NCI-H2171 treated with DMSO at 0.1 percent for 48 hours (cell line): ENCODE measurements at regions not wholly inside any gene's neighbourhood (a gene's known extent, or its start where the extent isn't known, plus 50 kb on each side); places are given as distances from the start of the nearest gene placed in this dataset.
"Not testable (repeated sequence)": the region's sequence is repeated elsewhere in the genome, so short reads cannot be mapped to it uniquely, and the experiment has no call there.

Experiments used
- DNase-seq: peaks from one replicate; lab custom pipeline; 2025; lab: John Stamatoyannopoulos, UW

- DNase-seq = no peak
Observed at GRCh38 chr1:47684964-47685762, 247.3 kb downstream of the FOXD2 start.

- DNase-seq = no peak
Observed at GRCh38 chr1:47685763-47686066, 247.9 kb downstream of the FOXD2 start.

GRCh38 chr1:47686731-47687630 lies 249.1 kb downstream of the FOXD2 start:
- DNase-seq = no peak

- no peak for DNase-seq
Observed at GRCh38 chr1:47687631-47688460, 250.0 kb downstream of the FOXD2 start.

GRCh38 chr1:47688461-47689296 lies 250.8 kb downstream of the FOXD2 start:
- DNase-seq = no peak

- no peak for DNase-seq
Observed at GRCh38 chr1:47689894-47690293, 252.1 kb downstream of the FOXD2 start.

GRCh38 chr1:47690341-47691250 lies 252.8 kb downstream of the FOXD2 start:
- DNase-seq = no peak

- DNase-seq = not testable (repeated sequence)
Observed at GRCh38 chr1:47691293-47691692, 253.4 kb downstream of the FOXD2 start.

- no peak for DNase-seq
Observed at GRCh38 chr1:47692196-47692595, 254.4 kb downstream of the FOXD2 start.

- DNase-seq = no peak
Observed at GRCh38 chr1:47693115-47693514, 255.3 kb downstream of the FOXD2 start.

GRCh38 chr1:47694011-47694890 lies 256.4 kb downstream of the FOXD2 start:
- no peak for DNase-seq

- no peak for DNase-seq
Observed at GRCh38 chr1:47696404-47696736, 258.5 kb downstream of the FOXD2 start.

- DNase-seq = no peak
Observed at GRCh38 chr1:47696737-47697441, 259.0 kb downstream of the FOXD2 start.

GRCh38 chr1:47697616-47698335 lies 259.9 kb downstream of the FOXD2 start:
- DNase-seq = no peak

GRCh38 chr1:47699492-47700235 lies 261.8 kb downstream of the FOXD2 start:
- no peak for DNase-seq

- DNase-seq = no peak
Observed at GRCh38 chr1:47701283-47701682, 263.4 kb downstream of the FOXD2 start.

GRCh38 chr1:47701741-47702515 lies 264.1 kb downstream of the FOXD2 start:
- no peak for DNase-seq
